ENCODE measurements at regions not wholly inside any gene's neighbourhood (a gene's known extent, or its start where the extent isn't known, plus 50 kb on each side); places are given as distances from the start of the nearest gene placed in this dataset.

- Histone ChIP-seq H3K4me1 (no peaks in the 10 kb centered on the region), H3K27ac (no peak overlapping the region), H3K9me3 (no peaks in the 10 kb centered on the region), H3K4me3 (no peak overlapping the region), H3K36me3 (no peaks in the 10 kb centered on the region), H3K27me3 (no peaks in the 10 kb centered on the region)
- WGBS, 2 donors = 76 to 78% methylated on average over 4 of the region's 4 CpGs
- DNase-seq = no peak
- intact Hi-C loops (cut with DNase I) = no loop called here
- TF ChIP-seq POLR2A (IDR thresholded peaks at IDR 0.05) = no peak
- TF ChIP-seq, protein P1, sequence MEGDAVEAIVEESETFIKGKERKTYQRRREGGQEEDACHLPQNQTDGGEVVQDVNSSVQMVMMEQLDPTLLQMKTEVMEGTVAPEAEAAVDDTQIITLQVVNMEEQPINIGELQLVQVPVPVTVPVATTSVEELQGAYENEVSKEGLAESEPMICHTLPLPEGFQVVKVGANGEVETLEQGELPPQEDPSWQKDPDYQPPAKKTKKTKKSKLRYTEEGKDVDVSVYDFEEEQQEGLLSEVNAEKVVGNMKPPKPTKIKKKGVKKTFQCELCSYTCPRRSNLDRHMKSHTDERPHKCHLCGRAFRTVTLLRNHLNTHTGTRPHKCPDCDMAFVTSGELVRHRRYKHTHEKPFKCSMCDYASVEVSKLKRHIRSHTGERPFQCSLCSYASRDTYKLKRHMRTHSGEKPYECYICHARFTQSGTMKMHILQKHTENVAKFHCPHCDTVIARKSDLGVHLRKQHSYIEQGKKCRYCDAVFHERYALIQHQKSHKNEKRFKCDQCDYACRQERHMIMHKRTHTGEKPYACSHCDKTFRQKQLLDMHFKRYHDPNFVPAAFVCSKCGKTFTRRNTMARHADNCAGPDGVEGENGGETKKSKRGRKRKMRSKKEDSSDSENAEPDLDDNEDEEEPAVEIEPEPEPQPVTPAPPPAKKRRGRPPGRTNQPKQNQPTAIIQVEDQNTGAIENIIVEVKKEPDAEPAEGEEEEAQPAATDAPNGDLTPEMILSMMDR (IDR thresholded peaks at IDR 0.05) = no peak
Observed at GRCh38 chr2:40737180-40737579, 285.3 kb upstream of the SLC8A1 start.

- intact Hi-C loops (cut with DNase I) = no loop called here
- H3K9me3 ChIP-seq = no peaks in the 10 kb centered on the region
- no peaks in the 10 kb centered on the region for H3K4me1 ChIP-seq
- TF ChIP-seq, protein P1 (IDR thresholded peaks at IDR 0.05) = no peak
- no peak for TF ChIP-seq POLR2A (IDR thresholded peaks at IDR 0.05)
- no peaks in the 10 kb centered on the region for H3K36me3 ChIP-seq
- no peak overlapping the region for H3K4me3 ChIP-seq
- 40 to 44% methylated on average over 1 of the region's 1 CpG for WGBS, 2 donors
- no peaks in the 10 kb centered on the region for H3K27me3 ChIP-seq
- H3K27ac ChIP-seq = no peak overlapping the region
- no peak for DNase-seq
Observed at GRCh38 chr2:40740419-40740818, 288.5 kb upstream of the SLC8A1 start.

- H3K4me3 ChIP-seq = no peak overlapping the region
- H3K36me3 ChIP-seq = no peaks in the 10 kb centered on the region
- DNase-seq = no peak
- H3K27me3 ChIP-seq = no peaks in the 10 kb centered on the region
- H3K27ac ChIP-seq = no peak overlapping the region
- TF ChIP-seq, protein P1 (IDR thresholded peaks at IDR 0.05) = no peak
- no peak for TF ChIP-seq POLR2A (IDR thresholded peaks at IDR 0.05)
- H3K4me1 ChIP-seq = no peaks in the 10 kb centered on the region
- no peaks in the 10 kb centered on the region for H3K9me3 ChIP-seq
- intact Hi-C loops (cut with DNase I) = no loop called here
- WGBS, 2 donors = 67 to 94% methylated on average over 2 of the region's 2 CpGs
Observed at GRCh38 chr2:40741532-40741931, 289.6 kb upstream of the SLC8A1 start.

- H3K4me1 ChIP-seq = no peaks in the 10 kb centered on the region
- DNase-seq = no peak
- H3K27ac ChIP-seq = no peak overlapping the region
- H3K27me3 ChIP-seq = no peaks in the 10 kb centered on the region
- H3K4me3 ChIP-seq = no peak overlapping the region
- H3K9me3 ChIP-seq = no peaks in the 10 kb centered on the region
- H3K36me3 ChIP-seq = no peaks in the 10 kb centered on the region
- intact Hi-C loops (cut with DNase I) = no loop called here
- no peak for TF ChIP-seq POLR2A (IDR thresholded peaks at IDR 0.05)
- TF ChIP-seq, protein P1 (IDR thresholded peaks at IDR 0.05) = no peak
- 74 to 80% methylated on average over 5 of the region's 5 CpGs for WGBS, 2 donors
Observed at GRCh38 chr2:40746191-40746590, 294.3 kb upstream of the SLC8A1 start.

DNA sequence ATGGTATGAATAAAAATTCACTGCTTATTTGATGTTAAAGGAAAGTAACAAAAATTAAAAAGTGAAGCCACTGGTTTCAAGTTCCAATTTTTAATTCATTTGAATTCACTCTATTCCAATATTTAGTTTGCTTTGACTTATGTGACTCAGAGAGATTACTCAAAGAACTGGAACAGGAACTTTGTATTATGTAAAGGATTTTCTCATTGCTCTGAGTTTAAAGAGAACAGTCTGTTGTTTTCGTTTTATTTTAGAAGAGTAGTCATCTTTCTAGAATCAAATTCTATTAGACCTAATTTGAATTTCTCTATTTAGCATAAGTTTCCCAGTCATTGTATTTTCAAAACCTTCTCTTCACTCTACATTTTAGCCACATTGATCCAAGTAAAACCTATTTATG, 300.1 kb upstream of the SLC8A1 start:
- Histone ChIP-seq H3K4me1 (peaks cover 0 to 13% (median 0%) of the 10 kb centered on the region in 3 donors), H3K4me3 (no peak overlapping the region), H3K36me3 (no peaks in the 10 kb centered on the region), H3K27ac (no peak overlapping the region), H3K27me3 (no peaks in the 10 kb centered on the region), H3K9me3 (no peaks in the 10 kb centered on the region)
- intact Hi-C loops (cut with DNase I) = no loop called here
- DNase-seq = no peak
- 16 to 26% methylated on average over 1 of the region's 1 CpG for WGBS, 2 donors
- no peak for TF ChIP-seq POLR2A (IDR thresholded peaks at IDR 0.05)
- TF ChIP-seq, protein P1 (IDR thresholded peaks at IDR 0.05) = no peak

All from esophagus squamous epithelium (tissue), 5 donors.